ENCODE measurements at regions not wholly inside any gene's neighbourhood (a gene's known extent, or its start where the extent isn't known, plus 50 kb on each side); places are given as distances from the start of the nearest gene placed in this dataset.

DNA sequence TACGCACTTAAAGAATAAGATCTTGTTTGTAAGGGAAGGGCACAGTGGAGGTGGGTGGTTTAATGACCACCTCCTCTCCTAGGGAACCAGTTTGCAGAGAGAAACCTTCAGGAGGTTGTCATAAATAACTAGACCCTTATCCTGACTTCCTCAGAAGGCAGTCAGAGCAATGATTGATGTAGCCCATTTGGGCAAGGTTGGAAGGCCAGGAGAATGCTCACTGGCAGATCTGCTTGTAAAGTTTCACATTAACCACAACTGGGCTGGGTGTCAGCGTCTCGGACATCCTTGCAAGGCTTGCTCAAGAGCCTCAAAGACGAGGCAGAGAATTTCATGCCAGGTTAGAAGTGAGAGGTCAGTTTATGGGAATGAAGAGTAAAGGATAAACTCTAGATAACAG is 87.6 kb upstream of the TRABD2B start:
- ChIA-PET POLR2A (no interaction called here), CTCF (interaction anchor here (1.2 kb wide), 1 partner anchor 9 kb away, joined by 4 read pairs; no protein-coding TSS in a partner anchor)
- no peak overlapping the region for H3K27ac Mint-ChIP-seq
- ATAC-seq (no peak), DNase-seq (ENCODE audit: low spot score) (no peak)
- H3K4me1 Mint-ChIP-seq = 0 out of 2 replicates have a peak, but pooled peaks cover 4% of the 10 kb centered on the region
- no peak overlapping the region for H3K4me3 Mint-ChIP-seq
- peaks cover 37% of the 10 kb centered on the region for H3K27me3 Mint-ChIP-seq (ENCODE audit: low read depth)
- H3K9me3 Mint-ChIP-seq = no peaks in the 10 kb centered on the region
- TF ChIP-seq TEAD4 (CRISPR knock-in tag; IDR thresholded peaks at IDR 0.05) = no peak
- TF ChIP-seq, protein P1, sequence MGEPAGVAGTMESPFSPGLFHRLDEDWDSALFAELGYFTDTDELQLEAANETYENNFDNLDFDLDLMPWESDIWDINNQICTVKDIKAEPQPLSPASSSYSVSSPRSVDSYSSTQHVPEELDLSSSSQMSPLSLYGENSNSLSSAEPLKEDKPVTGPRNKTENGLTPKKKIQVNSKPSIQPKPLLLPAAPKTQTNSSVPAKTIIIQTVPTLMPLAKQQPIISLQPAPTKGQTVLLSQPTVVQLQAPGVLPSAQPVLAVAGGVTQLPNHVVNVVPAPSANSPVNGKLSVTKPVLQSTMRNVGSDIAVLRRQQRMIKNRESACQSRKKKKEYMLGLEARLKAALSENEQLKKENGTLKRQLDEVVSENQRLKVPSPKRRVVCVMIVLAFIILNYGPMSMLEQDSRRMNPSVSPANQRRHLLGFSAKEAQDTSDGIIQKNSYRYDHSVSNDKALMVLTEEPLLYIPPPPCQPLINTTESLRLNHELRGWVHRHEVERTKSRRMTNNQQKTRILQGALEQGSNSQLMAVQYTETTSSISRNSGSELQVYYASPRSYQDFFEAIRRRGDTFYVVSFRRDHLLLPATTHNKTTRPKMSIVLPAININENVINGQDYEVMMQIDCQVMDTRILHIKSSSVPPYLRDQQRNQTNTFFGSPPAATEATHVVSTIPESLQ (CRISPR knock-in tag; IDR thresholded peaks at IDR 0.05) = no peak
- TF ChIP-seq, protein P2, sequence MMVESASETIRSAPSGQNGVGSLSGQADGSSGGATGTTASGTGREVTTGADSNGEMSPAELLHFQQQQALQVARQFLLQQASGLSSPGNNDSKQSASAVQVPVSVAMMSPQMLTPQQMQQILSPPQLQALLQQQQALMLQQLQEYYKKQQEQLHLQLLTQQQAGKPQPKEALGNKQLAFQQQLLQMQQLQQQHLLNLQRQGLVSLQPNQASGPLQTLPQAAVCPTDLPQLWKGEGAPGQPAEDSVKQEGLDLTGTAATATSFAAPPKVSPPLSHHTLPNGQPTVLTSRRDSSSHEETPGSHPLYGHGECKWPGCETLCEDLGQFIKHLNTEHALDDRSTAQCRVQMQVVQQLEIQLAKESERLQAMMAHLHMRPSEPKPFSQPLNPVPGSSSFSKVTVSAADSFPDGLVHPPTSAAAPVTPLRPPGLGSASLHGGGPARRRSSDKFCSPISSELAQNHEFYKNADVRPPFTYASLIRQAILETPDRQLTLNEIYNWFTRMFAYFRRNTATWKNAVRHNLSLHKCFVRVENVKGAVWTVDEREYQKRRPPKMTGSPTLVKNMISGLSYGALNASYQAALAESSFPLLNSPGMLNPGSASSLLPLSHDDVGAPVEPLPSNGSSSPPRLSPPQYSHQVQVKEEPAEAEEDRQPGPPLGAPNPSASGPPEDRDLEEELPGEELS (CRISPR knock-in tag; IDR thresholded peaks at IDR 0.05) = no peak
- TF ChIP-seq, protein P3, sequence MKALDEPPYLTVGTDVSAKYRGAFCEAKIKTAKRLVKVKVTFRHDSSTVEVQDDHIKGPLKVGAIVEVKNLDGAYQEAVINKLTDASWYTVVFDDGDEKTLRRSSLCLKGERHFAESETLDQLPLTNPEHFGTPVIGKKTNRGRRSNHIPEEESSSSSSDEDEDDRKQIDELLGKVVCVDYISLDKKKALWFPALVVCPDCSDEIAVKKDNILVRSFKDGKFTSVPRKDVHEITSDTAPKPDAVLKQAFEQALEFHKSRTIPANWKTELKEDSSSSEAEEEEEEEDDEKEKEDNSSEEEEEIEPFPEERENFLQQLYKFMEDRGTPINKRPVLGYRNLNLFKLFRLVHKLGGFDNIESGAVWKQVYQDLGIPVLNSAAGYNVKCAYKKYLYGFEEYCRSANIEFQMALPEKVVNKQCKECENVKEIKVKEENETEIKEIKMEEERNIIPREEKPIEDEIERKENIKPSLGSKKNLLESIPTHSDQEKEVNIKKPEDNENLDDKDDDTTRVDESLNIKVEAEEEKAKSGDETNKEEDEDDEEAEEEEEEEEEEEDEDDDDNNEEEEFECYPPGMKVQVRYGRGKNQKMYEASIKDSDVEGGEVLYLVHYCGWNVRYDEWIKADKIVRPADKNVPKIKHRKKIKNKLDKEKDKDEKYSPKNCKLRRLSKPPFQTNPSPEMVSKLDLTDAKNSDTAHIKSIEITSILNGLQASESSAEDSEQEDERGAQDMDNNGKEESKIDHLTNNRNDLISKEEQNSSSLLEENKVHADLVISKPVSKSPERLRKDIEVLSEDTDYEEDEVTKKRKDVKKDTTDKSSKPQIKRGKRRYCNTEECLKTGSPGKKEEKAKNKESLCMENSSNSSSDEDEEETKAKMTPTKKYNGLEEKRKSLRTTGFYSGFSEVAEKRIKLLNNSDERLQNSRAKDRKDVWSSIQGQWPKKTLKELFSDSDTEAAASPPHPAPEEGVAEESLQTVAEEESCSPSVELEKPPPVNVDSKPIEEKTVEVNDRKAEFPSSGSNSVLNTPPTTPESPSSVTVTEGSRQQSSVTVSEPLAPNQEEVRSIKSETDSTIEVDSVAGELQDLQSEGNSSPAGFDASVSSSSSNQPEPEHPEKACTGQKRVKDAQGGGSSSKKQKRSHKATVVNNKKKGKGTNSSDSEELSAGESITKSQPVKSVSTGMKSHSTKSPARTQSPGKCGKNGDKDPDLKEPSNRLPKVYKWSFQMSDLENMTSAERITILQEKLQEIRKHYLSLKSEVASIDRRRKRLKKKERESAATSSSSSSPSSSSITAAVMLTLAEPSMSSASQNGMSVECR (CRISPR knock-in tag; IDR thresholded peaks at IDR 0.05; ENCODE audit: borderline replicate concordance) = no peak
- TF ChIP-seq, protein P4, sequence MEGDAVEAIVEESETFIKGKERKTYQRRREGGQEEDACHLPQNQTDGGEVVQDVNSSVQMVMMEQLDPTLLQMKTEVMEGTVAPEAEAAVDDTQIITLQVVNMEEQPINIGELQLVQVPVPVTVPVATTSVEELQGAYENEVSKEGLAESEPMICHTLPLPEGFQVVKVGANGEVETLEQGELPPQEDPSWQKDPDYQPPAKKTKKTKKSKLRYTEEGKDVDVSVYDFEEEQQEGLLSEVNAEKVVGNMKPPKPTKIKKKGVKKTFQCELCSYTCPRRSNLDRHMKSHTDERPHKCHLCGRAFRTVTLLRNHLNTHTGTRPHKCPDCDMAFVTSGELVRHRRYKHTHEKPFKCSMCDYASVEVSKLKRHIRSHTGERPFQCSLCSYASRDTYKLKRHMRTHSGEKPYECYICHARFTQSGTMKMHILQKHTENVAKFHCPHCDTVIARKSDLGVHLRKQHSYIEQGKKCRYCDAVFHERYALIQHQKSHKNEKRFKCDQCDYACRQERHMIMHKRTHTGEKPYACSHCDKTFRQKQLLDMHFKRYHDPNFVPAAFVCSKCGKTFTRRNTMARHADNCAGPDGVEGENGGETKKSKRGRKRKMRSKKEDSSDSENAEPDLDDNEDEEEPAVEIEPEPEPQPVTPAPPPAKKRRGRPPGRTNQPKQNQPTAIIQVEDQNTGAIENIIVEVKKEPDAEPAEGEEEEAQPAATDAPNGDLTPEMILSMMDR (IDR thresholded peaks at IDR 0.05) = no peak
- TF ChIP-seq, protein P5, sequence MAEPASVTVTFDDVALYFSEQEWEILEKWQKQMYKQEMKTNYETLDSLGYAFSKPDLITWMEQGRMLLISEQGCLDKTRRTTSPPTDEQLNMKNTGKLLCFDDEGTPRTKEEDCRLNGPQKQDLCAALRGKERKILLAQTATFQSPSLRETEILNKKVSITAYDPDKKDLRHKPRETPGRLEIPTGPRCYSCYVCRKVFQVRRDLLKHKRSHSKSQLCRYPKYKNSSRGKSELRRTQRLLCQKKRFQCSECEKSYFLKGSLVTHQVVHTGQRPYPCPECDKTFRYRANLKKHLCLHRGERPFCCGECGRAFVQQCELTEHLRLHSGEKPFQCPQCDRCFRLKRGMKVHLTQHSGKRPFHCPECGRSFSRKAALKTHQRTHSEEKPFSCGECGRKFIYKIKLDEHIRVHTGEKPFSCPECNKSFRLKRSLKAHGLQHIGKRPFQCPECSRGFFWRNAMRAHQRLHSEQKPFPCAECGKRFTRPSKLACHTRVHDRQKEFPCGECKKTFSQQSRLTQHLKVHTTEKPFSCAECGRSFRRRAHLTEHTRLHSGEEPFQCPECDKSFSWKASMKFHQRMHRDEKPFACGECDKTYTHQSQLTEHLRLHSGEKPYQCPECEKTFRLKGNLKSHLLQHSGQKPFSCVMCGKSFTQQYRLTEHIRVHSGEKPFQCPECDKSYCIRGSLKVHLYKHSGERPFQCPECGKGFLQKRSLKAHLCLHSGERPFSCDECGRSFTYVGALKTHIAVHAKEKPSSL (CRISPR knock-in tag; conservative IDR thresholded peaks at IDR 0.05) = no peak
- TF ChIP-seq FOXJ3 (CRISPR knock-in tag; IDR thresholded peaks at IDR 0.05; ENCODE audit: borderline replicate concordance) = no peak
- TF ChIP-seq SOX15 (CRISPR knock-in tag; IDR thresholded peaks at IDR 0.05) = no peak
- no peak for TF ChIP-seq NR3C1 (CRISPR knock-in tag; conservative IDR thresholded peaks at IDR 0.05; ENCODE audit: low read depth)
- no peak for TF ChIP-seq NR1H2 (CRISPR knock-in tag; IDR thresholded peaks at IDR 0.05)
- TF ChIP-seq TEAD1 (CRISPR knock-in tag; IDR thresholded peaks at IDR 0.05) = no peak
- TF ChIP-seq JUN (CRISPR knock-in tag; IDR thresholded peaks at IDR 0.05) = no peak
- TF ChIP-seq ZNF416 (CRISPR knock-in tag; IDR thresholded peaks at IDR 0.05) = no peak
- no peak for TF ChIP-seq GRHL2 (CRISPR knock-in tag; IDR thresholded peaks at IDR 0.05; ENCODE audit: insufficient replicate concordance, severe bottlenecking)
- TF ChIP-seq, protein P6, sequence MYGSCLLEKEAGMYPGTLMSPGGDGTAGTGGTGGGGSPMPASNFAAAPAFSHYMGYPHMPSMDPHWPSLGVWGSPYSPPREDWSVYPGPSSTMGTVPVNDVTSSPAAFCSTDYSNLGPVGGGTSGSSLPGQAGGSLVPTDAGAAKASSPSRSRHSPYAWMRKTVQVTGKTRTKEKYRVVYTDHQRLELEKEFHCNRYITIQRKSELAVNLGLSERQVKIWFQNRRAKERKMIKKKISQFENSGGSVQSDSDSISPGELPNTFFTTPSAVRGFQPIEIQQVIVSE (CRISPR knock-in tag; IDR thresholded peaks at IDR 0.05; ENCODE audit: borderline replicate concordance) = no peak
- TF ChIP-seq ZNF671 (CRISPR knock-in tag; IDR thresholded peaks at IDR 0.05) = no peak
- TF ChIP-seq, protein P7, sequence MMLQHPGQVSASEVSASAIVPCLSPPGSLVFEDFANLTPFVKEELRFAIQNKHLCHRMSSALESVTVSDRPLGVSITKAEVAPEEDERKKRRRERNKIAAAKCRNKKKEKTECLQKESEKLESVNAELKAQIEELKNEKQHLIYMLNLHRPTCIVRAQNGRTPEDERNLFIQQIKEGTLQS (CRISPR knock-in tag; conservative IDR thresholded peaks at IDR 0.05) = no peak
- TF ChIP-seq, protein P8, sequence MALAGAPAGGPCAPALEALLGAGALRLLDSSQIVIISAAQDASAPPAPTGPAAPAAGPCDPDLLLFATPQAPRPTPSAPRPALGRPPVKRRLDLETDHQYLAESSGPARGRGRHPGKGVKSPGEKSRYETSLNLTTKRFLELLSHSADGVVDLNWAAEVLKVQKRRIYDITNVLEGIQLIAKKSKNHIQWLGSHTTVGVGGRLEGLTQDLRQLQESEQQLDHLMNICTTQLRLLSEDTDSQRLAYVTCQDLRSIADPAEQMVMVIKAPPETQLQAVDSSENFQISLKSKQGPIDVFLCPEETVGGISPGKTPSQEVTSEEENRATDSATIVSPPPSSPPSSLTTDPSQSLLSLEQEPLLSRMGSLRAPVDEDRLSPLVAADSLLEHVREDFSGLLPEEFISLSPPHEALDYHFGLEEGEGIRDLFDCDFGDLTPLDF (CRISPR knock-in tag; IDR thresholded peaks at IDR 0.05) = no peak
- no peak for TF ChIP-seq NFYB (CRISPR knock-in tag; conservative IDR thresholded peaks at IDR 0.05; ENCODE audit: low read depth)
- TF ChIP-seq, protein P9, sequence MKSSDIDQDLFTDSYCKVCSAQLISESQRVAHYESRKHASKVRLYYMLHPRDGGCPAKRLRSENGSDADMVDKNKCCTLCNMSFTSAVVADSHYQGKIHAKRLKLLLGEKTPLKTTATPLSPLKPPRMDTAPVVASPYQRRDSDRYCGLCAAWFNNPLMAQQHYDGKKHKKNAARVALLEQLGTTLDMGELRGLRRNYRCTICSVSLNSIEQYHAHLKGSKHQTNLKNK (CRISPR knock-in tag; IDR thresholded peaks at IDR 0.05) = no peak
- H3K36me3 Mint-ChIP-seq = no peaks in the 10 kb centered on the region
